ENCODE measurements at regions not wholly inside any gene's neighbourhood (a gene's known extent, or its start where the extent isn't known, plus 50 kb on each side); places are given as distances from the start of the nearest gene placed in this dataset.
A peak's percentile ranks its signal among the peaks of the same experiment; 100 is the strongest.

GRCh38 chr22:22088658-22089458 is 106.3 kb upstream of the TOP3B start:
- in situ Hi-C loops (cut with HindIII; ENCODE audit: low pct_ligation_motif_present, low pct_unique_long_range_greater_than_20kb, low sequenced_read_pairs): no loop called here
- DNase-seq: no peak

GRCh38 chr22:22087854-22088657 is 105.5 kb upstream of the TOP3B start:
- in situ Hi-C loops (cut with HindIII; ENCODE audit: low pct_ligation_motif_present, low pct_unique_long_range_greater_than_20kb, low sequenced_read_pairs): no loop called here
- DNase-seq: no peak

DNA sequence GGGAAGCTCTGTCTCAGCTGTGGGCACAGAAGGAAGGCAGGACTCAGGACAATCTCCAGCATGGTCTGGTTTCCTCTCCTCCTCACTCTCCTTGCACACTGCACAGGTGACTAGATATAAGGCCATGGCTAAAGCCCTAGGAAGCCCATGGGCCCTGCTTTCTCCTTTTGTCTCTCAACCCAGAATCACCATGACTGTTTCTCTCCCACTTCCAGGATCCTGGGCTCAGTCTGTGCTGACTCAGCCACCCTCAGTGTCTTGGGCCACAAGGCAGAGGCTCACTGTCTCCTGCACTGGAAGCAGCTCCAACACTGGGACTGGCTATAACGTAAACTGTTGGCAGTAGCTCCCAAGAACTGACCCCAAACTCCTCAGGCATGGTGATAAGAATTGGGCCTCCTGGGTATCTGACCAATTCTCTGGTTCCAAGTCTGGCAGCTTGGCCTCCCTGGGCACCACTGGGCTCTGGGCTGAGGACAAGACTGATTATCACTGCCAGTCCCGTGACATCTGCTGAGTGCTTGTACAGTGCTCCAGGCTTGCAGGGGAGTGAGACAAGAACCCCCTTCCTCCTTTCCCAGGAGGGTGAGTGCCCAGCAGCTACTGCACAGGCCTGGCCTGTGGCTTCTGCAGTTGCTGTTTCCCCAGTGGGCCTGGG is 104.0 kb upstream of the TOP3B start:
- in situ Hi-C loops (cut with HindIII; ENCODE audit: low pct_ligation_motif_present, low pct_unique_long_range_greater_than_20kb, low sequenced_read_pairs): no loop called here
- DNase-seq: no peak

- in situ Hi-C loops (cut with HindIII; ENCODE audit: low pct_ligation_motif_present, low pct_unique_long_range_greater_than_20kb, low sequenced_read_pairs): no loop called here
- peak; percentile 11 for DNase-seq
Measured at GRCh38 chr22:22085702-22086500, 103.3 kb upstream of the TOP3B start.

DNA sequence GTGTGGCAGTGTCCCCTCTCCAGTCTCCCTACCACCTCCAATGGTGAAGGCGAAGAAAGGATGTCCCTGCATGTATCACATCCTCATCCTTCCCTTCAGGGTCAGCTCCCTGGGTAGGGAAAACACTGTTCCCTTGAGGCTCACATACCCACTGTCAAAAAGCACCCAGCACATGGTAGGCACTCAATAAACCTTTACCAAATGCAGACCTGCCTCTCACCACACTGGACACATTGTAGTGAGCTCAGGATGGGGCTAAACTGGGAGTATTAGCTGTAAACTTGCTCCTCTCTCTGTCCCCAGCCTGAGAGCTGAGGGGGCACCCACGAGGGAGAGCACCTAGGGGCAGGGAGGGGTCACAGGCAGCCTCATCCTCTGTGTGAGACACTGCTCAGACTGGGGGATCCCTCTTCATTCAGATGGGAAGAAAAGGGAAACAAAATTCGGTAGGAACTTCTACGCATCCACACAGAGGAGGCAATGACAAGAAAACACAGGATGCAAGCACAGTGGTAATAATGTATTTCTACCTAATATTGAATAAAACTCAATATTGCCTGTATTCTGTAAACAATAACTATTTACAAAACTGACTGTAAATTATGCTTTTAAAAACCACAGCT is 101.6 kb upstream of the TOP3B start:
- in situ Hi-C loops (cut with HindIII; ENCODE audit: low pct_ligation_motif_present, low pct_unique_long_range_greater_than_20kb, low sequenced_read_pairs): no loop called here
- no peak for DNase-seq

- no peak for DNase-seq
- in situ Hi-C loops (cut with HindIII; ENCODE audit: low pct_ligation_motif_present, low pct_unique_long_range_greater_than_20kb, low sequenced_read_pairs): no loop called here
Measured at GRCh38 chr22:22082960-22083359, 100.4 kb upstream of the TOP3B start.

- DNase-seq: no peak
- in situ Hi-C loops (cut with HindIII; ENCODE audit: low pct_ligation_motif_present, low pct_unique_long_range_greater_than_20kb, low sequenced_read_pairs): no loop called here
Measured at GRCh38 chr22:22082229-22082835, 99.7 kb upstream of the TOP3B start.

- in situ Hi-C loops (cut with HindIII; ENCODE audit: low pct_ligation_motif_present, low pct_unique_long_range_greater_than_20kb, low sequenced_read_pairs): no loop called here
- no peak for DNase-seq
Measured at GRCh38 chr22:22080270-22080669, 97.7 kb upstream of the TOP3B start.

DNA sequence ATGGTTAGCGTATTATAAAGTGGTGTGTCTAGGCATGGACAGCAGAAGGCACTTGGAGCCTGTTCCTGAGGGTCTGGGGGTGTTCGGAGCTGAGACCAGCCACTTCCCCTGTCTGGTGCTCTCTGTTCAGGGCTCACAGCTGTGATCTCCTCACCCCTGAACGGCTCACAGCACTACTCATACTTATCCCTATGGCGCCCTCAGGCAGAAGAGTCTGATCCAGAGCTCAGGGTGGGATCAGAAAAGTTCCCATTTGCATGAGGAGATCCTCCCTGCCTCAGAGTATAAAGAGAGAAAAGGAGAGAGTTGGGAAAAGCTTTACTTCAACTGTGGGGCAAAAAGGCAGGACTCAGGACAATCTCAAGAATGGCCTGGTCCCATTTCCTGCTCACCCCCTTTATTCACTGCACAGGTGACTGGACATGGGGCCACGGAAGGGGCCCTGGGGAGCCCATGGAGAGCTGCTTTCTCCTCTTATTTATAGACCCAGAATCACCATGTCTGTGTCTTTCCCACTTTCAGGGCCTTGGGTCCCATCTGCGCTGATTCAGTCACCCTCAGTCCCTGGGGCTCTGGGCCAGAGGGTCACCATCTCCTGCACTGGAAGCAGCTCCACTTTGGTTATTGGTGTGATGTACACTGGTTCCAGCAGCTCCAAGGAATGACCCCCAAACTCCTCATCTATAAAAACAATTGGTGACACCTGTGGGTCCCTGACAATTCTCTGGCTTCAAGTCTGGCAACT is 97.0 kb upstream of the TOP3B start:
- in situ Hi-C loops (cut with HindIII; ENCODE audit: low pct_ligation_motif_present, low pct_unique_long_range_greater_than_20kb, low sequenced_read_pairs): no loop called here
- DNase-seq: no peak

GRCh38 chr22:22078329-22078728 is 95.7 kb upstream of the TOP3B start:
- DNase-seq: no peak
- in situ Hi-C loops (cut with HindIII; ENCODE audit: low pct_ligation_motif_present, low pct_unique_long_range_greater_than_20kb, low sequenced_read_pairs): no loop called here

DNA sequence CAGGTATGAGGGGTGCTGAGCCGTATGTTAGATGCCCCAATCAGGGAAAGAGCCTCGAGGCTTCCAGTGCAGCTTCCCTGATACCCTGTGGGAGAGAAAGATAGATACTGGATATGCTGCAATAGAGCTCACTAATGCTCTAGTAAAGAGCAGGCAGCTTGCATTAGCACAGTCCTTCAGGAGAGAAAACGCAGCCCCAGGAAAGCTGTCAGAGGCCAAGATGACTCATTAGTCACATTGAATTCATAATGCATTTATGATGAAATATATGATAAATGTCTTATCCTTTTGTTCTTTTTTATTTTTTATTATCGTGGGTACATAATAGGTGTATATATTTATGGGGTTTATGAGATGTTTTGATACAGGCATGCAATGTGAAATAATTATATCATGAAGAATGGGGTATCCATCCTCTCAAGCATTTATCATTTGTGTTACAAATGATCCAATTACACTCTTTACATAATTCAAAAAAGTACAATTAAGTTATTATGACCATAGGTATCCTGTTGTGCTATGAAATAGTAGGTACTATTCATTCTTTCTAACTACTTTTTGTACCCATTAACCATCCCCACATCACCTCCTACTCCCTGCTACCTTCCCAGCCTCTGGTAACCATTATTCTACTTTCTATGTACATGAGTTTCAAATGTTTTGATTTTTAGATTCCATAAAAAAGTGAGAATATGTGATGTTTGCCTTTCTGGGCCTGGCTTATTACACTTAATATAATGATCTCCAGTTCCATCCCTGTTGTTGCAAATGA is 94.5 kb upstream of the TOP3B start:
- DNase-seq: no peak
- in situ Hi-C loops (cut with HindIII; ENCODE audit: low pct_ligation_motif_present, low pct_unique_long_range_greater_than_20kb, low sequenced_read_pairs): no loop called here

- in situ Hi-C loops (cut with HindIII; ENCODE audit: low pct_ligation_motif_present, low pct_unique_long_range_greater_than_20kb, low sequenced_read_pairs): no loop called here
- no peak for DNase-seq
Measured at GRCh38 chr22:22076361-22076760, 93.8 kb upstream of the TOP3B start.

DNA sequence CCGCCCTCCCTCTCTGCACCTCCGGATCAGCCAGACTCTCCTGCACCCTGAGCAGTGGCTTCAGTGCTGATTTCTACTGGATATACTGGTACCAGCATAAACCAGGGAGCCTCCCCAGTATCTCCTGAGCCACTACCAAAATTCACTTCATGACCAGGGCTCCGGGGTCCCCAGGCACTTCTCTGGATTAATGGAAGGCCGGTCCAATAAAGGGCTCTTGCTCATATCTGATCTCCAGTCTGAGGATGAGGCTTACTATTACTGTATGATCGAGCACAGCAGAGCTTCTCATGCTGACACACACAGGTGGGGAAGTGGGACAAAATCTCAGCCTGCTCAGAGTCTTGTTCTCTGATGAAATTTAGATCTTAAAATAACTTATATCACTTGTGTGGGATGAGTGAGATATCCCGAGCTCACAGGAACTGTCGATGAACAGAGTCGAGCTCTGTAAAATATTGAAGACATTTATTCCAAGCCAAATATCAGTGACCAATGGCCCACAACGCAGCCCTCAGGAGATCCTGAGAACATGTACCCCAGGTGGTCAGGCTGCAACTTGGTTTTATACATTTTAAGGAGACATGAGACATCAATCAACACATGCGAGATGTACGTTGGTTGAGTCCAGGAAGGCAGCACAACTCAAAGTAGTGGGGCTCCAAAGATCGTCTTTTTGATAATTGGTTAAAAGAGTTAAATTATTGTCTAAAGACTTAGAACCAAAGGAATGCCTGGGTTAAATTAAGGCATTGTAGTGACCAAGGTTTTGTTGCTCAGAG is 93.0 kb upstream of the TOP3B start:
- DNase-seq: no peak
- in situ Hi-C loops (cut with HindIII; ENCODE audit: low pct_ligation_motif_present, low pct_unique_long_range_greater_than_20kb, low sequenced_read_pairs): no loop called here

- in situ Hi-C loops (cut with HindIII; ENCODE audit: low pct_ligation_motif_present, low pct_unique_long_range_greater_than_20kb, low sequenced_read_pairs): no loop called here
- DNase-seq: peak; percentile 43
Measured at GRCh38 chr22:22074634-22075381, 92.2 kb upstream of the TOP3B start.

Measured in ACHN (cell line).